Retinal pigment epithelial cell (primary cell): ENCODE measurements at regions not wholly inside any gene's neighbourhood (a gene's known extent, or its start where the extent isn't known, plus 50 kb on each side); places are given as distances from the start of the nearest gene placed in this dataset.

ENCODE experiments used
- DNase-seq: peaks from one replicate; pipeline ENCODE4 v3.0.0-alpha.2; 2010; ENCODE audit warnings: low read depth
- H3K4me3 ChIP-seq: 2 replicates; pipeline ENCODE4 v1.5.1; 2011; ENCODE audit warnings: mild to moderate bottlenecking, low read length, control low read depth, moderate library complexity
- CTCF ChIP-seq: conservative IDR thresholded peaks from 2 replicates; pipeline ENCODE4 v1.5.1; 2011; ENCODE audit warnings: low read depth, low read length, control low read depth, inconsistent platforms

- TF ChIP-seq CTCF: no peak
- H3K4me3 ChIP-seq: no peak overlapping the region
- DNase-seq: no peak
These were observed 59.8 kb upstream of the ARMC2 start for GRCh38 chr6:108788416-108788815.

GRCh38 chr6:108789475-108789874, 58.7 kb upstream of the ARMC2 start:
- no peak for TF ChIP-seq CTCF
- no peak for DNase-seq
- no peak overlapping the region for H3K4me3 ChIP-seq

- TF ChIP-seq CTCF: no peak
These were observed 56.5 kb upstream of the ARMC2 start for GRCh38 chr6:108791700-108792099.

GRCh38 chr6:108793516-108794251, 54.5 kb upstream of the ARMC2 start:
- no peak overlapping the region for H3K4me3 ChIP-seq
- no peak for DNase-seq
- TF ChIP-seq CTCF: no peak

More at GRCh38 chr6:108791700-108792099, 56.5 kb upstream of the ARMC2 start:
- DNase-seq: no peak
- H3K4me3 ChIP-seq: no peak overlapping the region

- DNase-seq: no peak
- TF ChIP-seq CTCF: no peak
- H3K4me3 ChIP-seq: no peak overlapping the region
These were observed 53.1 kb upstream of the ARMC2 start for GRCh38 chr6:108795122-108795521.

- H3K4me3 ChIP-seq: no peak overlapping the region
- no peak for TF ChIP-seq CTCF
- DNase-seq: no peak
These were observed 52.4 kb upstream of the ARMC2 start for GRCh38 chr6:108795814-108796213.

GRCh38 chr6:108796875-108797274, 51.3 kb upstream of the ARMC2 start:
- H3K4me3 ChIP-seq: no peak overlapping the region
- no peak for DNase-seq
- TF ChIP-seq CTCF: no peak
